Occipital lobe (tissue), 1 donor: ENCODE measurements at regions not wholly inside any gene's neighbourhood (a gene's known extent, or its start where the extent isn't known, plus 50 kb on each side); places are given as distances from the start of the nearest gene placed in this dataset.

Source experiments
- DNase-seq: peaks from one replicate; lab custom pipeline; 2025; lab: John Stamatoyannopoulos, UW

DNA sequence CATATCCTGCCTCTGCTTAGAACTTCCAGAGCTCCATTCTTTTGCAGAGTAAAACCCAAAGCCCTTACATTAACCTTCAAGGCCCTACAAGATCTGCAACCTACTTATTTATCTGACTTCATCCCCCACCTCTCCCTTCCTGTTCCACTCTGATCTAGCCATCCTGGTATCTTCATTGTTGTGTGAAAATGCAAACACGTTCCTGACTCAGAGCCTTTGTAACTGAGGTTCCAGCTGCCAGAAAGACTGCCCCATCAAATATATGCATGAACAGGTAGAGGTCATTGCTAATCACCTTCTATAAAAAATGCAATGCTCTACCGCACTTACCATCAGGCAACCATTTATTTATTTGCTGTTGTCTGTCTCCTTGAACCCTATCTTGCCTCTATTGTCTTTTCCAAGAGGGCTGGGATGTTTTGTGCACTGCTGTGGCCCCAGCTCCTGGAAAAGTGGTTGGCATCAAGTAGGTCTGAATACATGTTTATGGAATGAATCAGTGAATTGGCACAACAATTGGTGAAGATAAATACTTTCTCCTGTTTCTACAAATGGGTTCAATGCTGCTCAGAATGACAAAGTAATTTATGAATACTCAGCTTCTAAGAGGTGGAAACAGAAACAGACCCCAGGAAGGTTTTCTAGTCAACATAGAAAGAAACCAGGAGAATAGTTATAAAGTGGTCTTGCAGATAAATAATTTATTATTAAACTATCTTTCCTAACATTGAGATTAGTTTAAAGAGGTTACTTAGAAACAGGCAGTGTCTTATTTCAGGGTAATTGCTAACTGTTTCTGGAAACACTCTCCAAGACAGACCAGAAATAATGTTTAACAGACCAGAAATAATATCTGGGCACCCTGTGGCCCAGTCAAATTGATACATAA, 230.6 kb upstream of the CD180 start:
- DNase-seq = no peak

DNA sequence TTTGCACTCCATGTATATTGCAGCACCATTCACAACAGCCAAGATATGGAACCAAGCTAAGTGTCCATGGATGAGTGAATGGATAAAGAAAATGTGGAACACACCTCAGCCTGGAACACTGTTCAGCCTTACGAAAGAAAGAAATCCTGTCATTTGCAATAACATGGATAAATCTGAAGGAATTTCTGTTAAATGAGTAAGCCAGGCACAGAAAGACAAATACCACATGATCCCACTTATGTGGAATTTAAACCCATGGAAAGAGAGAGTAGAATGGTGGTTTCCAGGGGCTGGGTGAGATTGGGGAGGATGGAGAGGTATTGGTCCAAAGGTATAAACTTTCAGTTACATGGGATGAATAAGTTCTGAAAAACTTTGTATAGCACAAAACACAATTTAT, 228.9 kb upstream of the CD180 start:
- DNase-seq = no peak

DNA sequence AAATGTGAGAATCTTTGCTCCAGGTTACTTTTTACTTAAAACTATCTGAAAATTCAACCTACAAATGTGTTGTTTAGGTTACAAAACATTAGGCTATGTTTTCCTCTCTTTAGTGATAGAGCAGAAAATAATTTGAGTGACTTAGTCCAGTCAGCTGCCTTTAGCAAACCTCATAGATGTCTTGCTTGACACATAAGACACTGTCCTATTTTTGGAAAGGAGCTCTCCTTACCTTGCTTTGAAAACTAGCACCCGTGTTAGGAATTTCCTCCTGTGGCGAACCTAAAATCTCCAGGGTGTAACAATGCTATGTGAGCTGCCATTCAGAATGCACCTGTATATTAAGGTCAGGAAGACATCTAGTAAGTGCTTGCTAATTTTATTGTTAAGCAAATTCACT, 221.2 kb upstream of the CD180 start:
- no peak for DNase-seq

DNA sequence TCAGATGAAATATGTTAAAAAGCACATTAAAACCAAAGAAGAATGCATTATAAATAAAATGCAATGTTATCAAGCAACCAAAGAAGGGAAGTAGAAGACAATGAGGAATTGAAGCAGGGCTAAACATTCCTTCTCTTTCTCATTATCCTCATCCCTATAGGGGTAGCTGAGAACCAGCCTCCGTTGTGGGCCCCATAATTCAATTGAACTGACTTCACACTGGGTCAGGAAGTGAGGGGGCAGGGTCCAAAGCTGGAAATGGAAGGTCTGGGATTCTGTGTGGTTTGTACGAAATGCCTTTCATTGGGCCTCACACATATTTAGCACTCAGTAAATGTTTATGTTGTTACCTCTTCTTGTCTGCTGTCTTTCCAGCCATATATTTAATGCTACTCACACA, 220.4 kb upstream of the CD180 start:
- DNase-seq = no peak

DNA sequence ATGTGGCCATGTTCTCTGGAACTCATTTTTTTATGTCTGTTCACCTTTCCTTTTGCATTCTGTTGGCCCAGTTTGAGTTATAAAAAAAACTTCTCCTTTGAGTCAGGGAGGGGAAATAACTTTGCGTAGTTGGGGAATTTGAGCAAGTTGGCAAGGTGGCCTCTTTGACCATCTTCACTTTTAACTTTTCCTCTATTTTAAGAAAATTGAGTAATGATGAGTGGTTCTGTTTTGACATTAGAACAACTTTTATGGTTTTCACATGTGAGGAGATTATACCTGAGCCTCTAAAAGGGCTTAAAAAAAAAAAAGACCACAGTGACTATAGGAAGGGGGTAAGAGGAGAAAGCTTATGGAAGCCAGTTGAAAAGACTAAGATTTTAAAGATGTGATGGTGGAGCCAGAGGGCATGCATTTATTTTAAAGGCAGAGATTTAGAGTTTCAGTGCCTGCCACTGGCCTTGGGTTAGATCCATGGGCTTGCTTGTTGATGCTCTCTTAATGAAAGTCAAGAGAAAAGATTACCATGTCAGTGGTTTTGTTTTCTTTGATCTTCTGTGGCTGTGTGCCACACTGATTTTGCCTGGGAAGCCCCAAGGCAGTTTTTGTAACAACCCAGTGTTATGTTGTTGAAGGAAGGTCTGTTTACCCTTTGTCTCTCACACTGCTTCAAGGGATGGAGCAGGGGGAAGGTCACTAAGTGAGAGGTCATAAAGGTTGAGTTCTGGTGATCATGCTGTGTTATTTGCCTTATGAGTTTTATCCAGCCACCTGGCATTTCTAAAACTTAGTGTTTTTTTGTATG, 219.7 kb upstream of the CD180 start:
- no peak for DNase-seq

DNA sequence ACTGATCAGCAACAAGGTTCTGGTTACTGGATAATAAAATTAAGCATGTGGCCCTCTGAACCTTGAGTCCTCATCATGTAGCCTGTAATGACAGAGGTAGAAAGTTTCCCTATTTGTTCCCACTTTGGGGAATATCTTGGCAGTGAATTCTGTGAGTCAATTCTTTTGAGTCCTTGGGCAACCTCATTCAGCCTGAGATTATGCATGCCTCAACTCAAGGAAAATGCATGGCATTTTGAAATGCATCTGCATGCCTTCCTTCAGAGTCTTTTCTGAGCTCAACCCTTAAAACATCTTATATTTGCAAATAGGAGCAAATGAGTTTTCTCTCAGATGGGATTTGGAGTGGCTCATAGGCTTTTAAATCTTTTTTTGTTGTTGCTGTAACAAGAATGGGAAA, 218.1 kb upstream of the CD180 start:
- no peak for DNase-seq

DNA sequence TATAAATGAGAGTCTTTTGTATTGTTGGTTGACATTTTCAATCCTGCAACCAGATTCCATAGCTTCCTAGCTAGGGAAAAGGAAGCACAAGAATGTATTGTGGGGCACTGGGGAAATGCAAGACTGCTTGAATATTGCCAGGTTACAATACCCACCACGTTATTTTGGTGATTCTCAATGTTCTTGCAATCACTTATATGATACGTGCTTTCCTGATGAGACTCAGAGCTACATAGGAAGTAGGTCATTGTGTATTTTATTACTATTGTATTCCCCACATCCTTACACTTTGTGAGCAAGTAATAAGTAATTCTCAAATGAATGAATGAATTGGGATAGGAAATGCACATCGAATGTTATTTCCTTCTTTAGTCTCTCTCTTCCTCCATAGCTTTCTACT, 217.1 kb upstream of the CD180 start:
- no peak for DNase-seq

DNA sequence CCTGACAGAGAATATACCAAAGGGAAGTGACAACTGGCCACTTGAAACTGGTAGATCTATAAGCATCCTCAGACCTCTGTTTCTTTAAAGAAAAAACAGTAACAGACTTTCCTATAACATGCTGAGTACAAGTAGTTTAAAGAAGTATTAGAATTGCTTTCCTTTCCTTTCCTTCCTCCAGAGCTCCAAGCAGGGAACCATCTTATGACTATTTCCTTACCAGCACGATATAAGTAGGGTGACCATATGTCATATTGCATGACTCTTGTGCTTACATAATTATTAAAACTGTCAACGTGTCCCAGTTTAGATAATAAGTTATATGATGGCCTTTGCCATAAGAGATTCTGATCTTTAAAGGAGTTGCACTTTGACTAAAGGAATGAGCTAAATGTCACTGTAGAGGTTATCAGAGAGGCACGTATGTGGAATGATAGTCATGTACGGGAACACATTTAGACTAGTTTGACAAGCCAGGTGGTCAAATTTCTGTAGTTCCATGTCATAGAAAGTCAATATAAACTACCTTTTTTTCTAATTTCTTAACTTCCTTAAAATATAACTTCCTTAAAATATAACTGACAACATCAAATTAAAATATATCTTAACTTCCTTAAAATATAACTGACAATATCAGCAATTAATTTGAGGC, 212.7 kb upstream of the CD180 start:
- no peak for DNase-seq

DNA sequence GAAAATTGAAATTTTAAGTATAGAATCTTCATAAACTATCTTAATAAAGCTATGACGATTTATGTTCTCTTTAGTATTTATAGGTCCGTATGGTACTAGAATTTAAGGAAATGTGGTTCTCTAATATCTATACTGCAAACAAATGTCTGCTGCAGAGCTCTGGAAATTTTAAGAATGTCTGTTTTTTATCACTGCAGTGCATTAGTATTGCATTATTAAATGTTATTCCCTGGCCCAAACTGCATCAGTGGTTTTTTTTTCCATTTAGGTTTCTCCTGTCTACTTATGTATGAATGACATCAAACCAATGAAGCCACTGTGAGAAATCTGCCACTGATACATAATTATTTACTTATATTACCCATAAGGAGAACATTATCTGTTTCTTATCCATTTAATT, 211.4 kb upstream of the CD180 start:
- DNase-seq = no peak

DNA sequence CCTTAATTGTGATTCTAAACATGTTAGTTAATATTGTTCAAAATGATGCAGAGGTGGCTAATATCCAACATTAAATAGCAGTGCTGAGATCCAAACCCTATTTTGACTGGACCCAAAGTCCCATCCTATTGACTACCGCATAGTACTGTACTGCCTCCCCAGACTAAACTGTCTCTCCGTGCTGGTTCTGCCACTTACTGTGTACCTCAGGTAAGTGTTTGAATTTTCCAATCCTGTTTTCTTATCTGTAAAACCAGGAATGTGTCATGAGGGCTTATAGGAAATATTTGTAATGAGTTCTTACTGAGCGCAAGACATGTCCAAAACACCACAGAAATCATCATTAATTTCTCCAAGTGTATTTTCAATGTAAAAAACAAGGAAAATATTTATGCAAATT, 209.2 kb upstream of the CD180 start:
- no peak for DNase-seq

DNA sequence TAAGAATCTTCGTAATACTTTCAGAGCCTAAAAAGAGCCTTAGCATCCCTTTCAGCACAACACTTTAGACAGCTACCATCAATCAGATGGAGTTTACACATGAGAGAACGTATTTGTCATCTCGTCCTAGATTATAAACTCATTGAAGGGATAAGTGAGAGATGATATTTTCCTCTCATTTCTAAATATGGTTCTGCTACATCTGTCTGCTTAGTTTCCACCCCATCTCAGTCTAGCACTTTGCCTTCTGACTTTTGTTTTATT, 208.4 kb upstream of the CD180 start:
- DNase-seq = no peak

DNA sequence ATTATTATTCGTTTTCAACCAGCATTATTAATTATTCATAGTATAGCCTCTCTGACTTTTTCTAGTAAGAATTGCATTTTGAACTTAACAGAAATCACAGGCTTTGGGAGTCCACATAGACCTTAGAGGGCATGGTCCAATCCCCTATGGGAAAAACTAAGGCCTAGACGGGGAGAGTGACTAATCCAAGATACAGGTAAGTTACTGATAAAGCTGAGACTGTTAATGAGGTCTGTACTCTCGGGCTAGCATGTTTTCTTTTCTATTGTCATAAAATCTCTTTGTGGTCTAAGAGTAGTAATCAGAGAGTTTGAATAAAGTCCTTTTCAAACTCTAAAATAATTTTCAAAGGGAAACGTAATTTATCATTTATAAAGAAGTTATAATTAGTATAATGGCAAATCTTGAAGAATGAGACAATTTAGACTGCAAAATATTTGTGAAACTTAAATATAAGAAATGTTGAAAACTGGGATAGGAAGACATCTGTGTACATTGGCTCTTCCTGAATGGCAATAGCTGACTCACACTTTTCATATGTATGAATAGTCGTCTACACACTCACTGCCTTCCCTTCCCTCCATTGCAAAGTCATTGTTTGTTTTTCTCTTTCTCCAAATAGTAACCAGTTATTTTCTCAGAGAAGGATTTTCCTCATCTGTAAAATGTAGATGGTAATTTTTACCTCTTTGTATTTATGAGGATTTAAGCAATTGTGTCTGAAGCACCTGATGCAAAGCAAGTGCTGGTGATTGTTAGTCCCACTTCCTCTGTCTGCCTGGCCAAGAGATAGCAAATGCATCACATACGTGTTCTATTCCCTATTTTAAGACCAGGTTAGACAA, 207.9 kb upstream of the CD180 start:
- DNase-seq = no peak

DNA sequence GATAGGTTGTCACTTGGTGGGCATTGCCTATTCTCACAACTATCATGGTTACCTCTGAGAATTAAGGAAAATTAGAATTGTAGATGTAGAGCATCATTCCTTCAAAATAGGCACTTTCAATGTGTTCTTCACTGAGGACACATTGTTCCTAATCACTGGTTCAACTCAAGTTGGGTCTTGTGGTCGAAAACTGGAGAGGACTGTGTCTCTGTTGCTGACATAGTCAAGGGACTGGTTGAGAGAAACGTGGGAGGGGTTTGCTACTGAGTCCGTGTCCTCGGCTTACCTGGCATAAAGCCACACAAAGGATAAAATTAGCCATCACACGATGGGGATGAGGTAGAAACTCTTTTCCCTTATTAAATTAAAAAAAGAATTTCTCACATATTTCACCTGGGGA, 205.9 kb upstream of the CD180 start:
- no peak for DNase-seq

DNA sequence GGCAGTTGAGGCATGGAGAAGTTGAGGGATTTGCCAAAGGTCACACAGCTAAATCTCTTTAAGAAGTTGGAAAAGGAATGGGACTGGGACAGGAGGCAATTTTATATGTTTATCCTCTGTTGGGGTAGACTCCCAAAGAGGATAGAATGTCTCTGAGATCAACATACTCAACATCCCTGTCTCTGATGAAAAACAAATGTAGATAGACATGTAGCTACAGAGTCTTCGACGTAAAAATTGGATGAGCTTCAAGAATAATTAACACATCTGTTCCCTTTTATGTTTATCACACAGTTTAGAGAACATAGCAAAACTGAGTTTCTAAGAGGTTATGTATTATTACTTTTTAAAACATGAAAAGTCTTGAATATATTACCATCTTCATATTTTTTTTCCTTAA, 204.6 kb upstream of the CD180 start:
- no peak for DNase-seq

DNA sequence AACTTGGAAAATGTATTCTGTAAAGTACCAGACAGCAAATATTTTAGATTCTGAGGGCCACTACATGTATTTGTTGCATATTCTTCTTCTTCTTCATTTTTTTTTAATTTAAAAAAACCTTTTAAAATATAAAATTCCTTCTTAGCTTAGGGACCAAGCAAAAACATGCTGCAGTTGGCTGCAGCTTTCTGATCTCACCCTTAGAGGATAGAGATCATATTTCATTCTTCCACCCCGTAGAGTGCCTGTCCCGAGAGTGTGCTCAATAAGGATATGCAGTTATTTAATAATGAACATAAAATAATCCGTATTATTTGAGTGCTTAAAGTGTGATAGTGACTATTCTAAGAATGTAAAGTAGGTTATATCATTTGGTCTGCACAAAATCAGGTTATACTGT, 204.2 kb upstream of the CD180 start:
- no peak for DNase-seq

DNA sequence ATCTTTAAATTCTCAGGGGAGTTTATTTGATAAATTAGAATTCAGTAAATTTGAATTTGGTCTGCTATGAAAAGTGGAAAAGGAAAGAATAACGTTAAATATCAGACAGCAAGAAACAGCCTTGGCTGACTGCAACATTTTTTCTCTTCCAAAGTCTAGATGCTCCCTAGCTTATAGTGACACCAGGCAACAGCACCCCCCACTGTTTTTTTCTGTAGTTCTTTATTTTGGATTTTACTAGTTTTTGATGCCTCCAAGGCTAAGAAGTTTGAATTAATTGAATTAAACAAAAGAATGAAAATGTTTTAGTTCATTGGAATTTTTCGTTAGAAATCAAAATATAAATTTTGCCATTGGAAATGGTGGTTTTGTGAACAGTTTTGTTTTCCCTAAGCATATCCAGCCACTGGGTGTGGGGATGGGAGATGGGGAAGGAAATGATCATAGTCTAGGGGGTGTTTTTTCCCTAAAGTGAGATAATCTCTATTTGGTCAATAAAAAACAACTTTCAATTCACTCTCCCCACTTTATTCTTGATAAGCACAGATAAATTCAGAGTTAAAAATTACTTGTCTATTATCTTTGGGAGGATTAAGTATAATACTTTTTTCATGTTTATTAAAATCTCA, 199.3 kb upstream of the CD180 start:
- no peak for DNase-seq

DNA sequence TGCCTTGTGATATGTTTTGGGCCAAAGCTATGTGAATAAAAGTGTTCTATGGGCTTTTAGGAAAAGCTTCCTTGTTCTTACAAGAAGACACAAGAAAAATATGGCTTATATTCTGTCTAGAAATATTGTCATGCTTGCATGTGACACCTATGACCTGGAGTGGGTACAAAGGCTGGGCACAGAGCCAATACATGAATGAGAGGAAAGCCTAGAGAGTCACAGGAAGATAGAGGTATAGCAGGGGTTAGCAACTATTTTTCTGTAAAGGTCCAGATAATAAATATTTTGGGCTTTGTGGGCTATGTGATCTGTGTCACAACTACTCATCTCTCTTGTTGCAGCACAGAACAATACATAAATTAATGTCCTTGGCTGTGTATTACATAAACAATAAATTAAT, 196.6 kb upstream of the CD180 start:
- no peak for DNase-seq

DNA sequence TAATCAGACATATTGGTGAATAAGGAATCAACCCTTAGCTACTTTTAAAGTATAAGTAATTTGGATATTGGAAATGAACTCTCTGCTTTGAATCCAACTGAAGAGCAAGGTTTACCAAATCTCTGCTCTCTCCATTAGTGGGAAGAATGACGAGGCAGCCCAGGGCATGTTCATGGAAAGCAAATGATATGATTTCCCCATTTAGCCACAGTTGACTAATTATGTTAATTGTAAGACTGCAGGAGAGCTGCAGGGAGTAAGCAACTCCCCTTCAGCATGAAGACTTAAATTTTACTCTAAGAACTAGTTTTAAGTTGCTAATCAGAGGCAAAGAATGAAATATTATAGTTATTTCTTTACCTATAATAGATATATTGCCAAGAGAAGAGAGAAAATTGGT, 194.3 kb upstream of the CD180 start:
- DNase-seq = no peak

DNA sequence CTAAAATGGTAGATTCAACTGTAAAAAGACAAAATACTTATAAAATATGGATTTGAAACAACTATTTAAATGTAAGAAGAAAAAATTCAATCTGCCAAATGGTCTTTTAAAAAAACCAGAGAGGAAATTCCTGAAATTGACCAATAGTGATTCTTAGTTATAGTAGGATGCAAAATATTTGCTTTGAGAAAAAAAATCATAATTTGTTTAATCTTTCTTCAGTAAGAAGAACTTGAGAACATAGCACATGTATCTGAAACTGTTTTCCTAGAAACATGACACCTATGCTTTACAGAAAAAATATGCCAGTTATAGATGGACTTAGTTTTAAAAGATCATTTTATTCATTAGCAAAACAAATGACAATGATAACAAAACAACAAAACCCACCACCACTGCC, 186.9 kb upstream of the CD180 start:
- no peak for DNase-seq

DNA sequence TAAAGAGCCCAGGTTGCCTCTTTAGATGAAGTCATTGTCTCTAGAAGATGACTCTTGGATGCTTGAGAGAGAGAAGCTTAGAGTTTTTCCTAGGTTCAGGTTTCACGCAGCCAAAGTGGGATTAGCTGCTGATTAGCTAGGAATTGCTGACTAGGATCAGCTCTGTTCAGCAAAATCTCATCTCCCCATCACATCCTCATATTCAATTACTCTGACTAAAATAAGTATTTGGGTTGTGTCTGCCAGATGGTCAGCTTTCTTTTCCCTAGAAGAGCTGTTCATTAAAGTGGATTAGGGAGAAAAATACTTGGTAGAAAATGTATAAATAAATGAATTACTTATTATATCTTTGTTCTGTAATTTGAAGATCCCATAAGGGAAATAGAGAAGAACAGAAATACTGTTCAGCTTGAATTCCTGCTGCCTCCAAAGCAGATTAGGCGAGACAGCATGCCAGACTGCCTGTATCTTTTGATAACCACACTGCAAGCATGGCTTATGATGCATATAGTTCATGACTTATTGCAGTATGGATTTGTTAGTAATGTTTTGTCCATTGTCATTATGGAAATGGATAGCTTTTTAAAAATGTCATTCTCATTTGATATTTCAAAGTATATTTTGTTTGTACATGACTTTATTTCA, 184.8 kb upstream of the CD180 start:
- DNase-seq = no peak

DNA sequence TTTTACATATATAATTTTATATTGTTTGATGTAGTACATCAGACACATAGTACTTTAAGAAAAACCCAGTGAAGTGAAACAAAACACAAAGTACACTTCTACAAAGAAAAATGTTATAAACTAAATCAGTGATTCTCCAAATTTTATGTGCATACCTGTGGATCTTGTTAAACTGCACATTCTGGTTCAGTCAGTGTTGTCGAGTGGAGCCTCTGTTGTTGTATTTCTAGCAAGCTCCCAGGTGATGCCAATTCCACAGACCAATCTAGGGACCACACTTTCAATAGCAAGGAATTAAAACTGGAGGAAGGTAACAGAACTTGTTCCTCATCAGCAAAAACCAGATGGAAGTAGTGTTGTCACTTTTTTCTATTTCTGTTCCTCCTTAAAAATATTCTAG, 183.8 kb upstream of the CD180 start:
- no peak for DNase-seq
